Stomach (tissue), 4 donors: ENCODE measurements at regions not wholly inside any gene's neighbourhood (a gene's known extent, or its start where the extent isn't known, plus 50 kb on each side); places are given as distances from the start of the nearest gene placed in this dataset.

Experiments used
- CTCF ChIP-seq, 7 experiments: fragments of 450-650 bp in 4 of 7; fragments of 200-600 bp in 3 of 7; sonication (generic) in 3 of 7; IDR thresholded peaks; one replicate each; pipeline ENCODE4 v1.5.1; 2016 to 2019; ENCODE audit warnings: antibody characterized with exemption in 7 of 7, control low read depth in 2 of 7, mild to moderate bottlenecking in 1 of 7
- EP300 ChIP-seq: sonication (generic); formaldehyde crosslinking; IDR thresholded peaks from one replicate; pipeline ENCODE4 v1.6.1; 2017; ENCODE audit warnings: antibody characterized with exemption
- POLR2A ChIP-seq, 4 donors: fragments of 450-650 bp; IDR thresholded peaks; one replicate each; pipeline ENCODE4 v1.6.1; 2016; ENCODE audit warnings: antibody characterized with exemption in 4 of 4, control low read depth in 2 of 4, mild to moderate bottlenecking in 1 of 4, moderate library complexity in 1 of 4
- POLR2AphosphoS5 ChIP-seq, 3 donors: sonication (generic); formaldehyde crosslinking; IDR thresholded peaks; one replicate each; pipeline ENCODE4 v1.6.1; 2016; ENCODE audit warnings: antibody characterized with exemption in 3 of 3

DNA sequence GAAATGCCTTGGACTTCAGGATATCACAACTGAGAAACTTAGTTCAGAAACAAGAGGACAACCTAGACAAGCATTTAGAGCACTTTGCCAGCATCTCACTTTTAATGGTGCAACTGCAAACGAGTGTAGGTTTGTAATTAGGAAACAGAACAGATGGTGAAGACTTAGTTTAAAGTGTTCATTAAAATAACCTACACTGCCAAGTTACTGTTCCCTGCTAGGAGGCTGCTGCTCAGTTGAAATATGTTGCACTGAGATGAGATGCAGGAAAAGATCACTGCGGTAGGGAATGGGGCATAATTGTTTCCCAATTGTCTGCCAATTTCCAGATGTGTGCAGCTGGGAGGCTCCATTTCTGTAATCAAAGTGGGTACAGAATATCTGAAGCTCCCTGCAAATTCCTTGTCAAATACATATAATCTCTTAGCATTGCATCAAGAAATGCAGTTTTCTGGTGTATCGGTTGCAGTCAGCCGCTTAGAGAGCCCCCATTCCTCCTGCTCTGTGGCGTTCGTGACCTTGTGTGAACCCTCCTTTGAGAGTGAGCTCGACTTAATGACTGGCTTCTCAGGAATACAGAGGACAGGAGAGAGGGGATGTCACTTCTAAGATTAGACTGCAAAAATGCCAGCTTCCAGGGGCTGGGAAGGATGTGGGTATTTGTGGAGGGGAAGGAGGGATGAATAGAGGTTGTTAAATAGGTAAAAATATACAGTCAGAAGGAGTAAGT, 448.9 kb downstream of the MED10 start:
- TF ChIP-seq CTCF (IDR thresholded peaks at IDR 0.05) (no peak), POLR2AphosphoS5 (IDR thresholded peaks at IDR 0.05) (no peak), POLR2A (IDR thresholded peaks at IDR 0.05) (no peak), EP300 (no peak)
